K562 (cell line): ENCODE measurements at regions not wholly inside any gene's neighbourhood (a gene's known extent, or its start where the extent isn't known, plus 50 kb on each side); places are given as distances from the start of the nearest gene placed in this dataset.

Source experiments
- ATAC-seq: fragments of 200-7000 bp; cut with Tn5 transposase; 3 replicates; pipeline ENCODE4 v1.9.1; 2020; ENCODE audit warnings: moderate library complexity
- BruUV-seq: library from RNA; stranded (reverse); fragments of 400-500 nt; replicated peaks from 2 replicates; lab custom pipeline; 2021; lab: Mats Ljungman, UMichigan
- CTCF ChIA-PET: fragments of 300-600 bp; formaldehyde crosslinking; extraction: SDS; loops from one replicate; lab custom pipeline; 2021; ENCODE audit warnings: low intra/inter-chr PET ratio; lab: Yijun Ruan, JAX
- POLR2A ChIA-PET: fragments of 300-600, 350-650 bp; sonication (Branson Sonifier 250); formaldehyde crosslinking; extraction: SDS; loops from one replicate; lab custom pipeline; 2021; ENCODE audit warnings: antibody characterized with exemption, inconsistent platforms; lab: Yijun Ruan, JAX
- DNase-seq, 4 experiments: peaks; one replicate each; pipeline versions ENCODE4 v3.0.0 to v3.0.0-alpha.2; 2011 to 2018; ENCODE audit warnings: low spot score in 3 of 4, mixed read lengths in 3 of 4; ENCODE audit errors: extremely low read depth in 1 of 4
- FAIRE-seq: peaks from 2 replicates; lab custom pipeline; 2011; peaks lifted over from hg19 to GRCh38; lab: Jason Lieb, UNC
- H2AFZ ChIP-seq: 2 replicates; pipeline ENCODE4 v1.6.0; 2011; ENCODE audit warnings: low read depth, low read length, control low read depth, inconsistent platforms
- H3K27ac ChIP-seq: fragments of 200-600 bp; 3 replicates; pipeline ENCODE4 v1.8.0; 2011; ENCODE audit warnings: low read depth, mild to moderate bottlenecking, control low read depth, inconsistent platforms, low read length, moderate library complexity, mixed read lengths; ENCODE audit errors: extremely low read depth
- H3K27me3 ChIP-seq, 2 experiments: fragments of 300-600 bp in 1 of 2; 2 replicates in 1 of 2; 3 replicates in 1 of 2; pipeline versions ENCODE4 v1.6.0 to v1.8.0; 2011; ENCODE audit warnings: inconsistent platforms in 2 of 2, low read length in 2 of 2, mild to moderate bottlenecking in 1 of 2, mixed read lengths in 1 of 2, moderate library complexity in 1 of 2; ENCODE audit not compliant: control insufficient read depth in 2 of 2, insufficient read depth in 2 of 2
- H3K36me3 ChIP-seq: fragments of 300-600 bp; 3 replicates; pipeline ENCODE4 v1.8.0; 2011; ENCODE audit warnings: mild to moderate bottlenecking, low read length, inconsistent platforms; ENCODE audit not compliant: control insufficient read depth, insufficient read depth
- H3K4me1 ChIP-seq, 2 experiments: fragments of 200-600 bp in 1 of 2; replicated peaks in 1 of 2; 2 replicates in 1 of 2; 3 replicates in 1 of 2; pipeline versions ENCODE4 v1.5.1 to v1.8.0; 2011; ENCODE audit warnings: inconsistent platforms in 2 of 2, low read length in 2 of 2, mild to moderate bottlenecking in 1 of 2, mixed read lengths in 1 of 2, moderate library complexity in 1 of 2; ENCODE audit not compliant: control insufficient read depth in 2 of 2, insufficient read depth in 2 of 2
- H3K4me2 ChIP-seq: 2 replicates; pipeline ENCODE4 v1.6.1; 2011; ENCODE audit warnings: low read length, control low read depth, inconsistent platforms, mixed read lengths; ENCODE audit not compliant: insufficient read depth
- H3K4me3 ChIP-seq: fragments of 200-600 bp; sonication (generic), shearing (Covaris generic); 2 replicates; pipeline ENCODE4 v1.5.1; 2016; ENCODE audit warnings: control low read depth, inconsistent platforms
- H3K79me2 ChIP-seq: fragments of 200-600 bp; 3 replicates; pipeline ENCODE4 v1.8.0; 2011; ENCODE audit warnings: low read length, inconsistent platforms; ENCODE audit not compliant: control insufficient read depth, insufficient read depth
- H3K9ac ChIP-seq, 2 experiments: 2 replicates each; pipeline versions ENCODE4 v1.6.0 to v1.6.1; 2011; ENCODE audit warnings: low read depth in 2 of 2, low read length in 2 of 2, control low read depth in 1 of 2, inconsistent platforms in 1 of 2, mild to moderate bottlenecking in 1 of 2, mixed read lengths in 1 of 2; ENCODE audit not compliant: insufficient read depth in 1 of 2
- H3K9me1 ChIP-seq: one replicate; pipeline ENCODE4 v1.6.0; 2011; ENCODE audit warnings: inconsistent platforms, mild to moderate bottlenecking, low read length, moderate library complexity; ENCODE audit not compliant: control insufficient read depth, insufficient read depth
- H3K9me3 ChIP-seq: replicated peaks from 2 replicates; pipeline ENCODE4 v1.5.1; 2011; ENCODE audit warnings: low read depth, low read length, inconsistent platforms; ENCODE audit not compliant: control insufficient read depth, insufficient read depth
- H4K20me1 ChIP-seq: replicated peaks from 2 replicates; pipeline ENCODE4 v1.6.1; 2011; ENCODE audit warnings: low read length, inconsistent platforms, mixed read lengths; ENCODE audit not compliant: control insufficient read depth, insufficient read depth
- CHD2 ChIP-seq: IDR thresholded peaks from 2 replicates; pipeline ENCODE4 v1.6.1; 2011; ENCODE audit warnings: low read depth, low read length
- CLOCK ChIP-seq: fragments of 250-450 bp; sonication (Bioruptor Pico); IDR thresholded peaks from 2 replicates; pipeline ENCODE4 v1.4.0; 2020; ENCODE audit warnings: mild to moderate bottlenecking, moderate library complexity, borderline replicate concordance
- FOXA3 ChIP-seq, 2 experiments: fragments of 450-650 bp in 1 of 2; sonication (generic) in 1 of 2; formaldehyde crosslinking; IDR thresholded peaks in 1 of 2; conservative IDR thresholded peaks in 1 of 2; 2 replicates each; pipeline versions ENCODE4 v1.4.0 to v1.8.0; 2020 to 2022; ENCODE audit warnings: mild to moderate bottlenecking in 2 of 2, missing genetic modification reagents in 1 of 2
- HMG20B ChIP-seq: fragments of 250-450 bp; sonication (Bioruptor Pico); IDR thresholded peaks from 2 replicates; pipeline ENCODE4 v1.5.0; 2021; ENCODE audit warnings: mild to moderate bottlenecking
- PHB ChIP-seq: fragments of 250-450 bp; sonication (Bioruptor Pico); IDR thresholded peaks from 2 replicates; pipeline ENCODE4 v1.5.0; 2021
- PRPF4 ChIP-seq: fragments of 200-400 bp; formaldehyde crosslinking; IDR thresholded peaks from one replicate; pipeline ENCODE4 v1.6.1; 2017; ENCODE audit warnings: low read length, low read depth, mild to moderate bottlenecking; ENCODE audit not compliant: insufficient read depth, poor library complexity, severe bottlenecking
- RBM34 ChIP-seq: fragments of 200-400 bp; formaldehyde crosslinking; IDR thresholded peaks from 2 replicates; pipeline ENCODE4 v1.6.1; 2018; ENCODE audit warnings: low read length, borderline replicate concordance; ENCODE audit not compliant: insufficient read depth
- TAF9B ChIP-seq: fragments of 450-650 bp; IDR thresholded peaks from 2 replicates; pipeline ENCODE4 v1.6.1; 2018; ENCODE audit warnings: mild to moderate bottlenecking; ENCODE audit not compliant: partially characterized antibody
- XRCC5 ChIP-seq: fragments of 200-400 bp; formaldehyde crosslinking; IDR thresholded peaks from 2 replicates; pipeline ENCODE4 v1.6.1; 2017; ENCODE audit warnings: low read depth, mild to moderate bottlenecking, low read length
- ZNF589 ChIP-seq: fragments of 200-800 bp; sonication (Bioruptor generic); IDR thresholded peaks from 2 replicates; pipeline ENCODE4 v1.6.1; 2016; ENCODE audit warnings: low read depth, missing genetic modification characterization, missing compliant biosample characterization
- ZNF830 ChIP-seq: fragments of 250-450 bp; sonication (Bioruptor Pico); IDR thresholded peaks from 2 replicates; pipeline ENCODE4 v1.5.0; 2021; ENCODE audit warnings: mild to moderate bottlenecking
- WGBS: fragments of 100-300 bp; shearing (Covaris generic); methylation state at CpG from one replicate; pipeline ENCODE4 v1.1.6; 2016; ENCODE audit warnings: low coverage, mixed read lengths; ENCODE audit not compliant: insufficient coverage; ENCODE audit errors: missing lambda C conversion rate; 5-methylcytosine and 5-hydroxymethylcytosine counted together
- in situ Hi-C: fragments of 300-500 bp; cut with MboI; formaldehyde crosslinking; loops from 4 replicates; pipeline ENCODE4 v1.15.0; 2018; ENCODE audit warnings: inconsistent platforms, mixed read lengths
- intact Hi-C: fragments of 100-400 bp; cut with micrococcal nuclease; formaldehyde crosslinking; loops from 2 replicates; pipeline ENCODE4 v1.14.2; 2022
- TF ChIP-seq, protein P1 (sequence below): sonication (generic); formaldehyde crosslinking; IDR thresholded peaks from 2 replicates; pipeline ENCODE4 v1.8.0; 2022; ENCODE audit warnings: mild to moderate bottlenecking, missing genetic modification reagents

DNA sequence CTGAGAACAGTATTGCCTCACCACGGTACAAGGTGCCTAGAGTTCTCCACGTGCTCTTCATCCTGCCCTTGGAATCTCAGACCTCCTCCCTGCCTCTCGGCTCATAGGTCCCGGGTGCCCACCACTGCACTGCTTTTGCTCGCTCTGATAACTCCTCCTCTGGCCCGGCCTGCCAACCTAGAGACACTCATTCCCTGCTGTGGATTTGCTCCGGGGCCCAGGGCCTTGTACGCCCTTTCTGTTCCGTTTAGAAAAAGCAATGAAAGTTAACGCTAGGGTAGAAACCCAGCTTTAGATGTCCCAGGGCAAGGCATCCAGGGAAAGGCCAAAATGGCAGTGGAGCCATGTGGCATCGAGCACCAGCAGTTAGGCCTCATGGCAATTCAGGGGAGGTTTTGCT, 253.9 kb downstream of the VAPA start:
- WGBS: 1% methylated on average over 11 of the region's 11 CpGs

More for the DNA sequence above, 253.9 kb downstream of the VAPA start:
- Histone ChIP-seq H3K79me2 (no peaks in the 10 kb centered on the region), H3K4me3 (no peak overlapping the region), H4K20me1 (no peaks in the 10 kb centered on the region), H3K9me1 (no peaks in the 10 kb centered on the region), H3K9ac (no peak overlapping the region), H3K9me3 (no peaks in the 10 kb centered on the region)
- no TSS peak for BruUV-seq
- in situ Hi-C loops: no loop called here
- CTCF ChIA-PET: no interaction called here
- DNase-seq: no peak
- no peak for FAIRE-seq
- no peak for TF ChIP-seq XRCC5
- no peak for TF ChIP-seq CLOCK (CRISPR knock-in tag)
- TF ChIP-seq CHD2: no peak
- TF ChIP-seq ZNF589 (CRISPR knock-in tag): no peak
- TF ChIP-seq FOXA3 (CRISPR knock-in tag; conservative IDR thresholded peaks at IDR 0.05 in 1 of 2, IDR thresholded peaks at IDR 0.05 in 1 of 2): no peak
- TF ChIP-seq TAF9B: no peak
- no peak for TF ChIP-seq PHB (CRISPR knock-in tag)
- TF ChIP-seq, protein P1, sequence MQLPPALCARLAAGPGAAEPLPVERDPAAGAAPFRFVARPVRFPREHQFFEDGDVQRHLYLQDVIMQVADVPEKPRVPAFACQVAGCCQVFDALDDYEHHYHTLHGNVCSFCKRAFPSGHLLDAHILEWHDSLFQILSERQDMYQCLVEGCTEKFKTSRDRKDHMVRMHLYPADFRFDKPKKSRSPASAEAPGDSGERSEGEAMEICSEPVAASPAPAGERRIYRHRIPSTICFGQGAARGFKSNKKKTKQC (CRISPR knock-in tag): no peak
- TF ChIP-seq RBM34: no peak
- TF ChIP-seq ZNF830 (CRISPR knock-in tag): no peak
- TF ChIP-seq HMG20B: no peak
- no peak for TF ChIP-seq PRPF4
- TF ChIP-seq, all 486 proteins: peak for 0
- peaks cover 25 to 44% of the 10 kb centered on the region in 2 experiments for H3K27me3 ChIP-seq
- intact Hi-C loops: loop anchor here (10.0 kb wide), 1 partner anchor 193 kb away; no protein-coding TSS in a partner anchor
- no peaks in the 10 kb centered on the region for H3K4me1 ChIP-seq
- H3K36me3 ChIP-seq: no peaks in the 10 kb centered on the region
- no peak for ATAC-seq
- H2AFZ ChIP-seq: no peak overlapping the region
- H3K4me2 ChIP-seq: no peak overlapping the region
- H3K27ac ChIP-seq: no peak overlapping the region
- POLR2A ChIA-PET: no interaction called here
